K562 (cell line): ENCODE measurements at regions not wholly inside any gene's neighbourhood (a gene's known extent, or its start where the extent isn't known, plus 50 kb on each side); places are given as distances from the start of the nearest gene placed in this dataset.

Experiments used
- ADNP ChIP-seq: fragments of 200-800 bp; sonication (Bioruptor generic); IDR thresholded peaks from 2 replicates; pipeline ENCODE4 v1.6.1; 2016; ENCODE audit warnings: missing genetic modification characterization, missing compliant biosample characterization
- BHLHE40 ChIP-seq: IDR thresholded peaks from 2 replicates; pipeline ENCODE4 v1.6.1; 2011; ENCODE audit warnings: low read length, improper control_type of control experiment
- CREB1 ChIP-seq, 2 experiments: sonication (generic) in 1 of 2; formaldehyde crosslinking in 1 of 2; IDR thresholded peaks; 2 replicates each; pipeline versions ENCODE4 v1.6.1 to v1.8.0; 2012 to 2022; ENCODE audit warnings: inconsistent platforms in 1 of 2, mild to moderate bottlenecking in 1 of 2, missing genetic modification reagents in 1 of 2, moderate library complexity in 1 of 2
- HNRNPH1 ChIP-seq: fragments of 200-400 bp; formaldehyde crosslinking; optimal IDR thresholded peaks from 2 replicates; pipeline ENCODE3; 2017; ENCODE audit warnings: low read depth, mild to moderate bottlenecking, low read length, moderate library complexity
- NR2C2 ChIP-seq, 2 experiments: fragments of 200-800 bp in 1 of 2; sonication (Bioruptor generic) in 1 of 2; sonication (generic) in 1 of 2; formaldehyde crosslinking in 1 of 2; IDR thresholded peaks; 2 replicates each; pipeline versions ENCODE4 v1.6.1 to v1.8.0; 2016 to 2022; ENCODE audit warnings: mild to moderate bottlenecking in 1 of 2, missing compliant biosample characterization in 1 of 2, missing genetic modification characterization in 1 of 2, missing genetic modification reagents in 1 of 2
- POLR2A ChIP-seq: fragments of 450-650 bp; conservative IDR thresholded peaks from 2 replicates; pipeline ENCODE4 v1.6.1; 2016
- POLR2AphosphoS2 ChIP-seq: IDR thresholded peaks from 2 replicates; pipeline ENCODE4 v1.6.1; 2012; ENCODE audit warnings: low read length, improper control_type of control experiment
- TFAM ChIP-seq: fragments of 250-450 bp; sonication (Bioruptor Pico); conservative IDR thresholded peaks from 2 replicates; pipeline ENCODE4 v1.5.0; 2021; ENCODE audit warnings: mild to moderate bottlenecking, moderate library complexity
- TF ChIP-seq, protein P1 (sequence below), 3 experiments: IDR thresholded peaks in 2 of 3; conservative IDR thresholded peaks in 1 of 3; 2 replicates each; pipeline ENCODE4 v1.5.1; 2011 to 2012; ENCODE audit warnings: low read length in 3 of 3, mild to moderate bottlenecking in 3 of 3, control low read depth in 2 of 3, improper control_type of control experiment in 1 of 3, inconsistent platforms in 1 of 3, low read depth in 1 of 3, mixed read lengths in 1 of 3, moderate library complexity in 1 of 3; ENCODE audit not compliant: insufficient read depth in 2 of 3
- TF ChIP-seq, protein P2 (sequence below), 2 experiments: fragments of 450-650 bp; formaldehyde crosslinking in 1 of 2; IDR thresholded peaks; 2 replicates each; pipeline versions ENCODE4 v1.4.0 to v1.6.1; 2014 to 2020; ENCODE audit warnings: mild to moderate bottlenecking in 2 of 2, borderline replicate concordance in 1 of 2, low read depth in 1 of 2

DNA sequence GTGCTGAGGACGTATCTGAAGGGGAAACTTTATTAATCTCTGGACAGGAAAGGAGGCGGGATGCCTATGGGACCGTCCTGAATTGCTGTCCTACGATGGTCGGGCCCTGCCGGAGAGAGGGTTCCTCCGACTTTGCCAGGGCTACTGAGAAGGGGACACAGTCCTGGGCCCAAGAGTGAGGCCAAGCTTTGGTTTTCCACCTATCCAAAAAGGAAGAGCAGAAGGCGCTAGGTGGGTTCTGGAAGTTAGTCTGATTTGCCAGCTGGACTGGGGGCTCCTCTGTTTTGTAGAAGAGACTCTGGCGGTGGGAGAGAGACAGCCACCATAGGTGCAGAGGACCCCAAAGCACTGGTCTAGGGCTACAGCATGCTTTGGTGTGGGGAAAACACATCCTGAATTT is 243.8 kb upstream of the IRX4 start:
- TF ChIP-seq CREB1 (IDR thresholded peaks at IDR 0.05) (no peak), CREB1 (CRISPR knock-in tag; IDR thresholded peaks at IDR 0.05) (no peak), HNRNPH1 (no peak), ADNP (tag) (no peak), POLR2A (no peak), TFAM (CRISPR knock-in tag) (no peak), POLR2AphosphoS2 (no peak), BHLHE40 (no peak), NR2C2 (CRISPR knock-in tag; IDR thresholded peaks at IDR 0.05) (no peak), NR2C2 (tag; IDR thresholded peaks at IDR 0.05) (no peak)
- TF ChIP-seq, protein P1, sequence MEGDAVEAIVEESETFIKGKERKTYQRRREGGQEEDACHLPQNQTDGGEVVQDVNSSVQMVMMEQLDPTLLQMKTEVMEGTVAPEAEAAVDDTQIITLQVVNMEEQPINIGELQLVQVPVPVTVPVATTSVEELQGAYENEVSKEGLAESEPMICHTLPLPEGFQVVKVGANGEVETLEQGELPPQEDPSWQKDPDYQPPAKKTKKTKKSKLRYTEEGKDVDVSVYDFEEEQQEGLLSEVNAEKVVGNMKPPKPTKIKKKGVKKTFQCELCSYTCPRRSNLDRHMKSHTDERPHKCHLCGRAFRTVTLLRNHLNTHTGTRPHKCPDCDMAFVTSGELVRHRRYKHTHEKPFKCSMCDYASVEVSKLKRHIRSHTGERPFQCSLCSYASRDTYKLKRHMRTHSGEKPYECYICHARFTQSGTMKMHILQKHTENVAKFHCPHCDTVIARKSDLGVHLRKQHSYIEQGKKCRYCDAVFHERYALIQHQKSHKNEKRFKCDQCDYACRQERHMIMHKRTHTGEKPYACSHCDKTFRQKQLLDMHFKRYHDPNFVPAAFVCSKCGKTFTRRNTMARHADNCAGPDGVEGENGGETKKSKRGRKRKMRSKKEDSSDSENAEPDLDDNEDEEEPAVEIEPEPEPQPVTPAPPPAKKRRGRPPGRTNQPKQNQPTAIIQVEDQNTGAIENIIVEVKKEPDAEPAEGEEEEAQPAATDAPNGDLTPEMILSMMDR (IDR thresholded peaks at IDR 0.05 in 2 of 3, conservative IDR thresholded peaks at IDR 0.05 in 1 of 3; ENCODE audit: insufficient read depth in 2 of 3, low read depth in 1 of 3, low read length in 3 of 3): no peak
- TF ChIP-seq, protein P2, sequence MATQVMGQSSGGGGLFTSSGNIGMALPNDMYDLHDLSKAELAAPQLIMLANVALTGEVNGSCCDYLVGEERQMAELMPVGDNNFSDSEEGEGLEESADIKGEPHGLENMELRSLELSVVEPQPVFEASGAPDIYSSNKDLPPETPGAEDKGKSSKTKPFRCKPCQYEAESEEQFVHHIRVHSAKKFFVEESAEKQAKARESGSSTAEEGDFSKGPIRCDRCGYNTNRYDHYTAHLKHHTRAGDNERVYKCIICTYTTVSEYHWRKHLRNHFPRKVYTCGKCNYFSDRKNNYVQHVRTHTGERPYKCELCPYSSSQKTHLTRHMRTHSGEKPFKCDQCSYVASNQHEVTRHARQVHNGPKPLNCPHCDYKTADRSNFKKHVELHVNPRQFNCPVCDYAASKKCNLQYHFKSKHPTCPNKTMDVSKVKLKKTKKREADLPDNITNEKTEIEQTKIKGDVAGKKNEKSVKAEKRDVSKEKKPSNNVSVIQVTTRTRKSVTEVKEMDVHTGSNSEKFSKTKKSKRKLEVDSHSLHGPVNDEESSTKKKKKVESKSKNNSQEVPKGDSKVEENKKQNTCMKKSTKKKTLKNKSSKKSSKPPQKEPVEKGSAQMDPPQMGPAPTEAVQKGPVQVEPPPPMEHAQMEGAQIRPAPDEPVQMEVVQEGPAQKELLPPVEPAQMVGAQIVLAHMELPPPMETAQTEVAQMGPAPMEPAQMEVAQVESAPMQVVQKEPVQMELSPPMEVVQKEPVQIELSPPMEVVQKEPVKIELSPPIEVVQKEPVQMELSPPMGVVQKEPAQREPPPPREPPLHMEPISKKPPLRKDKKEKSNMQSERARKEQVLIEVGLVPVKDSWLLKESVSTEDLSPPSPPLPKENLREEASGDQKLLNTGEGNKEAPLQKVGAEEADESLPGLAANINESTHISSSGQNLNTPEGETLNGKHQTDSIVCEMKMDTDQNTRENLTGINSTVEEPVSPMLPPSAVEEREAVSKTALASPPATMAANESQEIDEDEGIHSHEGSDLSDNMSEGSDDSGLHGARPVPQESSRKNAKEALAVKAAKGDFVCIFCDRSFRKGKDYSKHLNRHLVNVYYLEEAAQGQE (IDR thresholded peaks at IDR 0.05; ENCODE audit: borderline replicate concordance): no peak
- TF ChIP-seq, protein P2 (CRISPR knock-in tag; IDR thresholded peaks at IDR 0.05; ENCODE audit: low read depth): no peak
